Lower leg skin (tissue), 3 donors: ENCODE measurements at regions not wholly inside any gene's neighbourhood (a gene's known extent, or its start where the extent isn't known, plus 50 kb on each side); places are given as distances from the start of the nearest gene placed in this dataset.

Experiments
- CTCF ChIP-seq, 3 donors: fragments of 450-650 bp; IDR thresholded peaks; one replicate each; pipeline ENCODE4 v1.5.1; 2016; ENCODE audit warnings: antibody characterized with exemption in 3 of 3, mild to moderate bottlenecking in 3 of 3, moderate library complexity in 2 of 3
- POLR2A ChIP-seq, 2 donors: fragments of 450-650 bp; IDR thresholded peaks; one replicate each; pipeline ENCODE4 v1.6.1; 2016 to 2017; ENCODE audit warnings: antibody characterized with exemption in 2 of 2, mild to moderate bottlenecking in 1 of 2, moderate library complexity in 1 of 2

GRCh38 chr15:53917109-53917508 lies 61.1 kb upstream of the UNC13C start:
- TF ChIP-seq CTCF (IDR thresholded peaks at IDR 0.05), result no peak
- no peak for TF ChIP-seq POLR2A (IDR thresholded peaks at IDR 0.05)
